Epithelial cell of esophagus (primary cell): ENCODE measurements at regions not wholly inside any gene's neighbourhood (a gene's known extent, or its start where the extent isn't known, plus 50 kb on each side); places are given as distances from the start of the nearest gene placed in this dataset.

ENCODE experiments used
- DNase-seq: peaks from one replicate; pipeline ENCODE4 v3.0.0; 2010; ENCODE audit warnings: low read depth
- H3K4me3 ChIP-seq: 2 replicates; pipeline ENCODE4 v1.5.1; 2011; ENCODE audit warnings: mild to moderate bottlenecking, low read length, control low read depth
- TF ChIP-seq, protein P1 (sequence below): IDR thresholded peaks from 2 replicates; pipeline ENCODE4 v1.5.1; 2011; ENCODE audit warnings: low read depth, mild to moderate bottlenecking, low read length, control low read depth, inconsistent platforms; ENCODE audit not compliant: insufficient read depth; ENCODE audit errors: missing control alignments

DNA sequence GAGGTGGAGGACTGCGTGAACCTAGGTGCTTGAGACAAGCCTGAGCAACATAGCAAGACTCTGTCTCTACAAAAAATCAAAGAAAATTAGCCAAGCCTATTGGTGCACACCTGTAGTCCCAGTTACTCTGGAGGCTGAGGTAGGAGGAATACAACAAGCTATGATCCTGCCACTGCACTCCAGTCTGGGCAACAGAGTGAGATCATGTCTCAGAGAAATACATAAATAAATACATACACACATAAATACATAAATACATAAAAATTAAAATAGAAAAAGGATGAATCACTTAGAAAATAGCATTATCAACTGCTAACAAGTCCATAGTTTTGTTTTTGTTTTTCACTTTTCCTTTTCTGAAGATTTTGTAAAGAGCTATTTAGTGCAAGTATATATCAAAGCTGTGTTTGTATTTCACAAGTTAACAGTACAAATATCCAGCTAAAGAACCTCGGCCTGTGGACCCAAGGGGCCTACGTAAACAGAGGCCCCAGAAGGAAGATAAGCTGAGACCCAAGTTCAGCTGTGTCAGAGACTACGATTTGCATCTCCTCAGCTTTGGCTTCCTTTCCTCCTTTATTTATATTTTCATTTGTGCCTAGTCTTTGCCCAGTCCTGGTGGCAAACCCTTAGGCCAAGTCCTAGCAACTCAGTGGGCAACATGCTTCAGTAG is 67.1 kb upstream of the ROBO2 start:
- no peak for DNase-seq
- no peak overlapping the region for H3K4me3 ChIP-seq
- TF ChIP-seq, protein P1, sequence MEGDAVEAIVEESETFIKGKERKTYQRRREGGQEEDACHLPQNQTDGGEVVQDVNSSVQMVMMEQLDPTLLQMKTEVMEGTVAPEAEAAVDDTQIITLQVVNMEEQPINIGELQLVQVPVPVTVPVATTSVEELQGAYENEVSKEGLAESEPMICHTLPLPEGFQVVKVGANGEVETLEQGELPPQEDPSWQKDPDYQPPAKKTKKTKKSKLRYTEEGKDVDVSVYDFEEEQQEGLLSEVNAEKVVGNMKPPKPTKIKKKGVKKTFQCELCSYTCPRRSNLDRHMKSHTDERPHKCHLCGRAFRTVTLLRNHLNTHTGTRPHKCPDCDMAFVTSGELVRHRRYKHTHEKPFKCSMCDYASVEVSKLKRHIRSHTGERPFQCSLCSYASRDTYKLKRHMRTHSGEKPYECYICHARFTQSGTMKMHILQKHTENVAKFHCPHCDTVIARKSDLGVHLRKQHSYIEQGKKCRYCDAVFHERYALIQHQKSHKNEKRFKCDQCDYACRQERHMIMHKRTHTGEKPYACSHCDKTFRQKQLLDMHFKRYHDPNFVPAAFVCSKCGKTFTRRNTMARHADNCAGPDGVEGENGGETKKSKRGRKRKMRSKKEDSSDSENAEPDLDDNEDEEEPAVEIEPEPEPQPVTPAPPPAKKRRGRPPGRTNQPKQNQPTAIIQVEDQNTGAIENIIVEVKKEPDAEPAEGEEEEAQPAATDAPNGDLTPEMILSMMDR, result no peak

DNA sequence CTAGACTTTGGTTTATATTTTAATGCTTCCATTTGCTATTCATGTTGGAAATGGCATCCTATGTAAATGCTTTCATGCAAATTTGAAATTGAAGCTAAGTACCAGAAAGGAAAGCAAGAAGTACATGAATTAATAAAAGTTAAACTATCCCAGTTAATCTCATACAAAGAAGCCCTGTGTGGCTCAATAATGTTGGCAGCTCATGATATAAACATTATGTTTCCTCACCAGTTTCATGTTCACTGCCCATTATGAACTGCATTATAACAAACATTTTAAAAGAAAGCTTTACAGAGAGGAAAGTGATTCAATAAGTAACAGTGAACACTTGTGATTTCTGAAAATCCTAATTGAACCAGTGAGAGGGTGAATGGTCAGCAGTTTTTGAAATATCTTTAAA is 62.9 kb upstream of the ROBO2 start:
- no peak for DNase-seq
- H3K4me3 ChIP-seq, result no peak overlapping the region
- TF ChIP-seq, protein P1, result no peak

DNA sequence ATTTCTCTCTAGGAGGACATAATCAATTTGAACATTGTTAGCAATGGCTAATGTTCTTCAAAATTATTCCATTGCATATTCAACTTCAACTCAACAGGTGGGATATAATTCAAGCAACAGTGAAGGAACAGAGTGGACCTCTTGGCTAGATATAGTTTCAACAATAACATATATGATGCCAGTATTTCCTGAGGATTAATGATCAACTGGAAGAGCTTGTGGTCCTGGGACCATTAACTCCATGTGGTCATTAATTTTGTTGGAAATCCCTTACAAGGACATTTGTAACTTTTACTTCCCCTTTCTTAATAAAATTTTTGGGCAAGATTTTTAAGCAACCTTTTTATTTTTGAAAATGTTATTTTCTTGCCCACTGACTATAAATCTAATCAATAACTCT is 54.3 kb upstream of the ROBO2 start:
- TF ChIP-seq, protein P1, result no peak
- no peak for DNase-seq
- H3K4me3 ChIP-seq, result no peak overlapping the region

DNA sequence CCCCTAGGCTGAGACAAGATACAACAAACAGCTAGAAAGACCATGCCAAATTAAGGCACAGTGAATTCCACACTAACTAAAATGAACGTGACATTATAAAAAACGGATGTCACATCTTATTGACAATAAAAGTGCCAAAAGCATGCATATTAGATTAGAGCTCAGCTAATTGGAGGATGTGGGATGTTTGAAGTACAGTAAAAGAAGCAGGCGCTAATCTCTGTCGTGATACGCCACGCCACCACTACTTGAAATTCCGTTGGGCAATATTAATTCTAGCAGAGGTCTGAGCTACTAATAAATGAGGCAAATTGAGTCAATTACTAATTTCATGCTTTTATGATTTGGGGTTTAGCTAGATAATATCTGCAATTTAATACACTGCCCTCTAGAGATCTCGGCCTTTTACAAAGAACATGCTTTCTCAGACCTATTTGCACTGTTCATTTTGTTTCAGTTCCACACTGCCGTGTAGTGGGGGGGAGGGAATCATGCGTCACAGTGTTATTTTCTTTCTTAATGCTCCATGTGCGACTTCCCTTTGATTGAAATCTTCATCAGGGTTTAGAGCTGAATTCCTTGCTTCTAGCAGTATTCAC is 52.9 kb upstream of the ROBO2 start:
- no peak overlapping the region for H3K4me3 ChIP-seq
- TF ChIP-seq, protein P1, result no peak
- DNase-seq, result no peak
